Chondrocyte (in vitro differentiated cells): ENCODE measurements at regions not wholly inside any gene's neighbourhood (a gene's known extent, or its start where the extent isn't known, plus 50 kb on each side); places are given as distances from the start of the nearest gene placed in this dataset.

Source experiments
- DNase-seq: peaks from one replicate; pipeline ENCODE4 v3.0.0; 2021; ENCODE audit warnings: mixed read lengths, low spot score
- H3K27ac Mint-ChIP-seq: one replicate; pipeline ENCODE4 v1.8.0; 2021; ENCODE audit warnings: mild to moderate bottlenecking, moderate library complexity, mixed read lengths; ENCODE audit not compliant: unreplicated experiment
- H3K27me3 Mint-ChIP-seq: 2 replicates; pipeline ENCODE4 v1.8.0; 2021; ENCODE audit warnings: low read depth, mixed read lengths
- H3K36me3 Mint-ChIP-seq: 2 replicates; pipeline ENCODE4 v1.8.0; 2021; ENCODE audit warnings: low read depth, mixed read lengths
- H3K4me1 Mint-ChIP-seq: 2 replicates; pipeline ENCODE4 v1.8.0; 2021; ENCODE audit warnings: low read depth, mild to moderate bottlenecking, mixed read lengths
- H3K4me3 Mint-ChIP-seq: one replicate; pipeline ENCODE4 v1.8.0; 2021; ENCODE audit warnings: mild to moderate bottlenecking, moderate library complexity, mixed read lengths; ENCODE audit not compliant: unreplicated experiment
- H3K9me3 Mint-ChIP-seq: 2 replicates; pipeline ENCODE4 v1.8.0; 2021; ENCODE audit warnings: low read depth, mixed read lengths
- CTCF ChIP-seq: fragments of 200-600 bp; sonication (generic); IDR thresholded peaks from 2 replicates; pipeline ENCODE4 v1.5.0; 2021; ENCODE audit warnings: antibody characterized with exemption, mild to moderate bottlenecking, moderate library complexity

- no peak for TF ChIP-seq CTCF
- no peak overlapping the region for H3K27ac Mint-ChIP-seq
- DNase-seq: no peak
- H3K4me3 Mint-ChIP-seq: no peak overlapping the region
- no peaks in the 10 kb centered on the region for H3K36me3 Mint-ChIP-seq
- H3K9me3 Mint-ChIP-seq: no peaks in the 10 kb centered on the region
- peaks cover 1% of the 10 kb centered on the region for H3K27me3 Mint-ChIP-seq
- peaks cover 8% of the 10 kb centered on the region for H3K4me1 Mint-ChIP-seq
Measured at GRCh38 chr3:176697284-176697889, 499.9 kb downstream of the TBL1XR1 start.

GRCh38 chr3:176696816-176697215 lies 500.5 kb downstream of the TBL1XR1 start:
- Mint-ChIP-seq H3K36me3 (no peaks in the 10 kb centered on the region), H3K4me3 (no peak overlapping the region), H3K27ac (no peak overlapping the region), H3K9me3 (no peaks in the 10 kb centered on the region), H3K4me1 (peaks cover 7% of the 10 kb centered on the region), H3K27me3 (peaks cover 1% of the 10 kb centered on the region)
- TF ChIP-seq CTCF: no peak
- no peak for DNase-seq

- Mint-ChIP-seq H3K4me3 (no peak overlapping the region), H3K36me3 (no peaks in the 10 kb centered on the region), H3K9me3 (no peaks in the 10 kb centered on the region), H3K27ac (no peak overlapping the region), H3K4me1 (peaks cover 4% of the 10 kb centered on the region), H3K27me3 (peaks cover 4% of the 10 kb centered on the region)
- DNase-seq: no peak
- TF ChIP-seq CTCF: no peak
Measured at GRCh38 chr3:176692966-176693785, 504.1 kb downstream of the TBL1XR1 start.

GRCh38 chr3:176692199-176692965 lies 504.9 kb downstream of the TBL1XR1 start:
- Mint-ChIP-seq H3K27me3 (peaks cover 4% of the 10 kb centered on the region), H3K4me3 (no peak overlapping the region), H3K9me3 (no peaks in the 10 kb centered on the region), H3K27ac (no peak overlapping the region), H3K36me3 (no peaks in the 10 kb centered on the region), H3K4me1 (peaks cover 6% of the 10 kb centered on the region)
- TF ChIP-seq CTCF: no peak
- no peak for DNase-seq

- TF ChIP-seq CTCF: no peak
- peaks cover 4% of the 10 kb centered on the region for H3K27me3 Mint-ChIP-seq
- no peak overlapping the region for H3K27ac Mint-ChIP-seq
- no peaks in the 10 kb centered on the region for H3K9me3 Mint-ChIP-seq
- peaks cover 2% of the 10 kb centered on the region for H3K4me1 Mint-ChIP-seq
- no peak overlapping the region for H3K4me3 Mint-ChIP-seq
- DNase-seq: no peak
- H3K36me3 Mint-ChIP-seq: no peaks in the 10 kb centered on the region
Measured at GRCh38 chr3:176690083-176690869, 507.0 kb downstream of the TBL1XR1 start.
